ENCODE measurements at regions not wholly inside any gene's neighbourhood (a gene's known extent, or its start where the extent isn't known, plus 50 kb on each side); places are given as distances from the start of the nearest gene placed in this dataset.

GRCh38 chr9:3006851-3007250, 163.0 kb upstream of the PUM3 start:
- CTCF ChIA-PET: no interaction called here
- H3K4me2 ChIP-seq: no peak overlapping the region

More at GRCh38 chr9:3006851-3007250, 163.0 kb upstream of the PUM3 start:
- H3K27ac ChIP-seq (ENCODE audit: low read depth in 2 of 2, low read length in 1 of 2): no peak overlapping the region
- TF ChIP-seq RXRA (IDR thresholded peaks at IDR 0.05; ENCODE audit: borderline replicate concordance, low read depth) (no peak), YY1 (IDR thresholded peaks at IDR 0.05; ENCODE audit: low read depth) (no peak), IRF3 (IDR thresholded peaks at IDR 0.05; ENCODE audit: low read depth, low read length) (no peak), CTCF (IDR thresholded peaks at IDR 0.05) (no peak), JUND (IDR thresholded peaks at IDR 0.05) (no peak), CHD2 (IDR thresholded peaks at IDR 0.05; ENCODE audit: low read length, partially characterized antibody) (no peak), MXI1 (IDR thresholded peaks at IDR 0.05; ENCODE audit: low read depth, low read length) (no peak), FOXM1 (IDR thresholded peaks at IDR 0.05; ENCODE audit: low read depth) (no peak), TCF12 (IDR thresholded peaks at IDR 0.05) (no peak), ELF1 (IDR thresholded peaks at IDR 0.05) (no peak), NFIC (IDR thresholded peaks at IDR 0.05; ENCODE audit: borderline replicate concordance) (no peak), RAD21 (IDR thresholded peaks at IDR 0.05; ENCODE audit: low read length) (no peak), ZBTB33 (IDR thresholded peaks at IDR 0.05; ENCODE audit: borderline replicate concordance, low read depth) (no peak), EP300 (IDR thresholded peaks at IDR 0.05; ENCODE audit: borderline replicate concordance in 1 of 2, low read depth in 1 of 2, low read length in 1 of 2) (no peak), RCOR1 (IDR thresholded peaks at IDR 0.05; ENCODE audit: low read length) (no peak), POLR2AphosphoS5 (IDR thresholded peaks at IDR 0.05; ENCODE audit: low read depth, low read length) (no peak), TEAD4 (IDR thresholded peaks at IDR 0.05; ENCODE audit: borderline replicate concordance, insufficient read depth) (no peak), SIN3A (IDR thresholded peaks at IDR 0.05; ENCODE audit: borderline replicate concordance, low read depth, low read length) (no peak)
- no peaks in the 10 kb centered on the region for H3K79me2 ChIP-seq (ENCODE audit: insufficient read depth)
- no peak overlapping the region for H3K9ac ChIP-seq
- H3F3A ChIP-seq (replicated peaks; ENCODE audit: insufficient read depth): no peaks in the 10 kb centered on the region
- DNase-seq: no peak
- H3K4me3 ChIP-seq (ENCODE audit: low read depth in 2 of 2, low read length in 1 of 2): no peak overlapping the region
- no peaks in the 10 kb centered on the region for H3K27me3 ChIP-seq (ENCODE audit: insufficient read depth)
- H4K20me1 ChIP-seq (ENCODE audit: insufficient read depth): no peaks in the 10 kb centered on the region
- H3K9me2 ChIP-seq: no peaks in the 10 kb centered on the region
- POLR2A ChIA-PET: no interaction called here
- H3K4me1 ChIP-seq (ENCODE audit: control insufficient read depth in 1 of 2, insufficient read depth in 2 of 2, low read depth in 1 of 2, low read length in 1 of 2): no peaks in the 10 kb centered on the region
- H3K36me3 ChIP-seq (replicated peaks in 1 of 2; ENCODE audit: control insufficient read depth in 1 of 2, insufficient read depth in 2 of 2, low read length in 1 of 2): no peaks in the 10 kb centered on the region
- no peaks in the 10 kb centered on the region for H3K9me3 ChIP-seq
- no peak overlapping the region for H2AFZ ChIP-seq (ENCODE audit: low read depth)

Measured in SK-N-SH (cell line).